Keratinocyte (primary cell): ENCODE measurements at regions not wholly inside any gene's neighbourhood (a gene's known extent, or its start where the extent isn't known, plus 50 kb on each side); places are given as distances from the start of the nearest gene placed in this dataset.

Experiments used
- DNase-seq: peaks from one replicate; pipeline ENCODE4 v3.0.0-alpha.2; 2011; ENCODE audit warnings: low read depth, missing footprints, low spot score
- FAIRE-seq: peaks from 2 replicates; lab custom pipeline; 2011; peaks lifted over from hg19 to GRCh38; lab: Jason Lieb, UNC
- H2AFZ ChIP-seq: 2 replicates; pipeline ENCODE4 v1.6.0; 2012; ENCODE audit warnings: low read length, control low read depth, inconsistent platforms; ENCODE audit not compliant: control insufficient read depth
- H3K27ac ChIP-seq: 2 replicates; pipeline ENCODE4 v1.5.1; 2011; ENCODE audit warnings: low read length; ENCODE audit not compliant: control insufficient read depth, insufficient read depth
- H3K27me3 ChIP-seq: 3 replicates; pipeline ENCODE4 v1.6.0; 2011; ENCODE audit warnings: low read length; ENCODE audit not compliant: control insufficient read depth, insufficient read depth; ENCODE audit errors: extremely low read depth
- H3K36me3 ChIP-seq, 2 experiments: 2 replicates in 1 of 2; 3 replicates in 1 of 2; pipeline ENCODE4 v1.5.1; 2011; ENCODE audit warnings: low read length in 2 of 2, mild to moderate bottlenecking in 1 of 2; ENCODE audit not compliant: control insufficient read depth in 2 of 2, insufficient read depth in 2 of 2; ENCODE audit errors: extremely low read depth in 1 of 2
- H3K4me1 ChIP-seq: 3 replicates; pipeline ENCODE4 v1.5.1; 2011; ENCODE audit warnings: low read length; ENCODE audit not compliant: control insufficient read depth, insufficient read depth; ENCODE audit errors: extremely low read depth
- H3K4me2 ChIP-seq: 3 replicates; pipeline ENCODE4 v1.6.0; 2011; ENCODE audit warnings: low read depth, low read length; ENCODE audit not compliant: control insufficient read depth, insufficient read depth; ENCODE audit errors: extremely low read depth
- H3K4me3 ChIP-seq, 3 experiments: fragments of 200-600 bp in 1 of 3; sonication (generic) in 1 of 3; 2 replicates in 2 of 3; 3 replicates in 1 of 3; pipeline ENCODE4 v1.5.1; 2011 to 2016; ENCODE audit warnings: low read length in 3 of 3, mild to moderate bottlenecking in 3 of 3, control low read depth in 2 of 3, inconsistent platforms in 1 of 3, low read depth in 1 of 3, mixed read lengths in 1 of 3, mixed run types in 1 of 3, moderate library complexity in 1 of 3; ENCODE audit not compliant: control insufficient read depth in 2 of 3, insufficient read depth in 2 of 3; ENCODE audit errors: extremely low read depth in 1 of 3
- H3K79me2 ChIP-seq: 2 replicates; pipeline ENCODE4 v1.6.0; 2012; ENCODE audit warnings: low read length; ENCODE audit not compliant: control insufficient read depth, insufficient read depth
- H3K9ac ChIP-seq: 3 replicates; pipeline ENCODE4 v1.6.0; 2011; ENCODE audit warnings: low read length; ENCODE audit not compliant: control insufficient read depth, insufficient read depth; ENCODE audit errors: extremely low read depth
- H3K9me1 ChIP-seq: 3 replicates; pipeline ENCODE4 v1.6.0; 2011; ENCODE audit warnings: low read length; ENCODE audit not compliant: control insufficient read depth, insufficient read depth; ENCODE audit errors: extremely low read depth
- H3K9me3 ChIP-seq: 2 replicates; pipeline ENCODE4 v1.5.1; 2012; ENCODE audit warnings: low read depth, low read length; ENCODE audit not compliant: control insufficient read depth
- H4K20me1 ChIP-seq: 3 replicates; pipeline ENCODE4 v1.6.0; 2011; ENCODE audit warnings: low read length; ENCODE audit not compliant: control insufficient read depth, insufficient read depth; ENCODE audit errors: extremely low read depth
- EZH2 ChIP-seq: IDR thresholded peaks from one replicate; pipeline ENCODE4 v1.6.1; 2012; ENCODE audit warnings: inconsistent platforms, mild to moderate bottlenecking, low read length, moderate library complexity
- dilution Hi-C: fragments of 300-500 bp; cut with MboI; formaldehyde crosslinking; loops from one replicate; pipeline ENCODE4 v1.7.0; 2020; ENCODE audit warnings: low sequenced_read_pairs; ENCODE audit not compliant: extremely low pct_ligation_motif_present
- TF ChIP-seq, protein P1 (sequence below), 3 experiments: IDR thresholded peaks in 1 of 3; conservative IDR thresholded peaks in 1 of 3; optimal IDR thresholded peaks in 1 of 3; 2 replicates in 2 of 3; 3 replicates in 1 of 3; pipeline versions ENCODE3 to v1.5.1; 2011; ENCODE audit warnings: low read length in 3 of 3, mild to moderate bottlenecking in 3 of 3, moderate library complexity in 2 of 3, control low read depth in 1 of 3, inconsistent platforms in 1 of 3; ENCODE audit not compliant: insufficient read depth in 2 of 3; ENCODE audit errors: extremely low read depth in 1 of 3

DNA sequence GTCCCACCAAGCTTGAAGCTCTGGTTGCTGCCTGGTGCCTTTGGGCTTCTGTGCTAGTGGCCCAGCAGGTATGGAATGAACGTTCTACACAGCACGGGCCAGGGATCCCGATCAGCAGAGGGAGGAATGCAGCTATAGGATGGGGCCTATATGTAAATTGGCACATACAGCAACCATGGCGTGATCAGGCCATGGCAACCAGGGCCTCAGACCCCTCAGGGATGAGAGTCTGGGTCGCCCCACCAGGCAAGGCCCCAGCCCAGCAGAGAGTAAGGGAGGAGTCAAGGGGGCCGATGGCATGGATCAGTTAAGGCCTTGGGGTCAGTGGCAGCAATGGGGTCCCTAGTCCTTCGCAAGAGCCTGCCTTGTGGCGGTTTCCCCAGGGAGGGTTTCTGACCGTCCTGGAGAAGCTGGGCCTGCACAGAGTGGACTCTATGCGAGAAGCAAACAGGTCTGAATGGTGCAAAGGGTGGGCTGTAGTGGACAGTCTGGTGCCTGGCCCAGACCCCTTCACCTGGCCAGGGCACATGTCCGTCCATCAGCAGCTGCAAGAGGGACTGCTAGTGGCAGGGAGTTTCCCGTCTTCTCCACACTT is 98.2 kb upstream of the SLC22A11 start:
- H3K9me1 ChIP-seq: no peaks in the 10 kb centered on the region
- no peaks in the 10 kb centered on the region for H4K20me1 ChIP-seq
- DNase-seq (no peak), FAIRE-seq (no peak)
- no peaks in the 10 kb centered on the region for H3K4me1 ChIP-seq
- H3K9me3 ChIP-seq: no peaks in the 10 kb centered on the region
- TF ChIP-seq EZH2: no peak
- no peak overlapping the region for H3K9ac ChIP-seq
- no peaks in the 10 kb centered on the region for H3K79me2 ChIP-seq
- no peak overlapping the region for H3K27ac ChIP-seq
- no peaks in the 10 kb centered on the region for H3K36me3 ChIP-seq
- no peak overlapping the region for H2AFZ ChIP-seq
- no peak overlapping the region for H3K4me3 ChIP-seq
- H3K4me2 ChIP-seq: no peak overlapping the region
- dilution Hi-C loops: loop anchor here (5.0 kb wide), 1 partner anchor 75 kb away; no protein-coding TSS in a partner anchor
- H3K27me3 ChIP-seq: peaks cover 3% of the 10 kb centered on the region

DNA sequence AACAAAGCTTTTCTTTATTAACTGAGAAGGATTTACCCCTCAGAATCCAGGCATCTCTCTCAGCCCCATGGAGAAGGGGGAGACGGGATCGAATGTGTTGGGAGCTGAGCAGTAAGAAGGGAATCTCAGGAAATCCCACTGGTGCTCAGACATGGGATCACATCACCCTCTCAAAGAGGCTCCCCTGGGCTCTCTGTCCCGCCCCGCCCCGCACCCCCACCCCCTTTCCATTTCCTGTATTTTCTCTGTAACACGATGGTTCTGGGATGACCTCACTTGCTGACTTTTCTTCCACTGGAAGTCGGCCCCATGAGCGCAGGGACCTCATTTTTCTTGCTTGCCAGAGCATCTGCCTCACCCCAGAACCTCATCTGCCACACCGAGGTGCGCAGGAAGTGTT is 96.7 kb upstream of the SLC22A11 start:
- Histone ChIP-seq H3K4me2 (no peak overlapping the region), H3K4me1 (no peaks in the 10 kb centered on the region), H3K27me3 (peaks cover 3% of the 10 kb centered on the region), H3K4me3 (no peak overlapping the region), H3K9ac (no peak overlapping the region), H4K20me1 (no peaks in the 10 kb centered on the region), H3K79me2 (no peaks in the 10 kb centered on the region), H3K27ac (no peak overlapping the region), H3K9me1 (no peaks in the 10 kb centered on the region), H2AFZ (no peak overlapping the region), H3K9me3 (no peaks in the 10 kb centered on the region), H3K36me3 (no peaks in the 10 kb centered on the region)
- DNase-seq (no peak), FAIRE-seq (no peak)
- dilution Hi-C loops: loop anchor here (5.0 kb wide), 1 partner anchor 73 kb away; no protein-coding TSS in a partner anchor
- TF ChIP-seq, protein P1, sequence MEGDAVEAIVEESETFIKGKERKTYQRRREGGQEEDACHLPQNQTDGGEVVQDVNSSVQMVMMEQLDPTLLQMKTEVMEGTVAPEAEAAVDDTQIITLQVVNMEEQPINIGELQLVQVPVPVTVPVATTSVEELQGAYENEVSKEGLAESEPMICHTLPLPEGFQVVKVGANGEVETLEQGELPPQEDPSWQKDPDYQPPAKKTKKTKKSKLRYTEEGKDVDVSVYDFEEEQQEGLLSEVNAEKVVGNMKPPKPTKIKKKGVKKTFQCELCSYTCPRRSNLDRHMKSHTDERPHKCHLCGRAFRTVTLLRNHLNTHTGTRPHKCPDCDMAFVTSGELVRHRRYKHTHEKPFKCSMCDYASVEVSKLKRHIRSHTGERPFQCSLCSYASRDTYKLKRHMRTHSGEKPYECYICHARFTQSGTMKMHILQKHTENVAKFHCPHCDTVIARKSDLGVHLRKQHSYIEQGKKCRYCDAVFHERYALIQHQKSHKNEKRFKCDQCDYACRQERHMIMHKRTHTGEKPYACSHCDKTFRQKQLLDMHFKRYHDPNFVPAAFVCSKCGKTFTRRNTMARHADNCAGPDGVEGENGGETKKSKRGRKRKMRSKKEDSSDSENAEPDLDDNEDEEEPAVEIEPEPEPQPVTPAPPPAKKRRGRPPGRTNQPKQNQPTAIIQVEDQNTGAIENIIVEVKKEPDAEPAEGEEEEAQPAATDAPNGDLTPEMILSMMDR (optimal IDR thresholded peaks at IDR 0.05 in 1 of 3, IDR thresholded peaks at IDR 0.05 in 1 of 3, conservative IDR thresholded peaks at IDR 0.05 in 1 of 3; ENCODE audit: extremely low read depth in 1 of 3, insufficient read depth in 2 of 3, low read length in 3 of 3): no peak
- no peak for TF ChIP-seq EZH2

DNA sequence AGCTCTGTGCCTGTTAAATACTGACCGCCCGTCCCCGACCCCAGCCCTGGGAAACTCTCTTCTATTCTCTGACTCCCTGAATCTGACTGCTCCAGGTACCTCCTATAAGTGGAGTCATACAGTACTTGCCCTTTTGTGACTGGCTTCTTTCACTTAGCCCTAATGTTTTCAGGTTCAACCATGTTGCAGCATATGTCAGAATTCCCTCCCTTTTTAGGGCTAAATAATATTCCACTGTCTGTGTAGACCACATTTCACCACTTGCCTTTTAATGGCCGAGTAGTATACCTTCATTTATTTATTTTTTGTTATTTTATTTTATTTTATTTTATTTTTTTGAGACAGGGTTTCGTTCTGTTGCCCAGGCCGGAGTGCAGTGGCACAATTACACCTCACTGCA is 96.1 kb upstream of the SLC22A11 start:
- H3K27me3 ChIP-seq: peaks cover 3% of the 10 kb centered on the region
- H3K9me3 ChIP-seq: no peaks in the 10 kb centered on the region
- no peak overlapping the region for H2AFZ ChIP-seq
- H3K9me1 ChIP-seq: no peaks in the 10 kb centered on the region
- dilution Hi-C loops: loop anchor here (5.0 kb wide), 1 partner anchor 73 kb away; no protein-coding TSS in a partner anchor
- H3K4me3 ChIP-seq: no peak overlapping the region
- no peak overlapping the region for H3K9ac ChIP-seq
- H3K27ac ChIP-seq: no peak overlapping the region
- H3K36me3 ChIP-seq: no peaks in the 10 kb centered on the region
- TF ChIP-seq, protein P1 (optimal IDR thresholded peaks at IDR 0.05 in 1 of 3, IDR thresholded peaks at IDR 0.05 in 1 of 3, conservative IDR thresholded peaks at IDR 0.05 in 1 of 3; ENCODE audit: extremely low read depth in 1 of 3, insufficient read depth in 2 of 3, low read length in 3 of 3): no peak
- no peak for TF ChIP-seq EZH2
- no peak for DNase-seq
- H3K4me1 ChIP-seq: no peaks in the 10 kb centered on the region
- no peaks in the 10 kb centered on the region for H4K20me1 ChIP-seq
- no peak overlapping the region for H3K4me2 ChIP-seq
- no peaks in the 10 kb centered on the region for H3K79me2 ChIP-seq
- FAIRE-seq: no peak
